Skeletal muscle satellite cell (primary cell): ENCODE measurements at regions not wholly inside any gene's neighbourhood (a gene's known extent, or its start where the extent isn't known, plus 50 kb on each side); places are given as distances from the start of the nearest gene placed in this dataset.

Experiments used
- H3K27me3 ChIP-seq: 2 replicates; pipeline ENCODE4 v1.7.0; 2013; ENCODE audit warnings: low read length; ENCODE audit not compliant: control insufficient read depth, insufficient read depth
- H3K36me3 ChIP-seq: 2 replicates; pipeline ENCODE4 v1.7.0; 2013; ENCODE audit warnings: mild to moderate bottlenecking, control low read depth, low read length; ENCODE audit not compliant: insufficient read depth
- H3K4me1 ChIP-seq: 2 replicates; pipeline ENCODE4 v1.7.0; 2013; ENCODE audit warnings: low read length; ENCODE audit not compliant: control insufficient read depth, insufficient read depth
- H3K4me2 ChIP-seq: 2 replicates; pipeline ENCODE4 v1.7.0; 2013; ENCODE audit warnings: mild to moderate bottlenecking, low read length
- H3K4me3 ChIP-seq: 2 replicates; pipeline ENCODE4 v1.7.0; 2013; ENCODE audit warnings: low read length
- H3K9ac ChIP-seq: 2 replicates; pipeline ENCODE4 v1.7.0; 2013; ENCODE audit warnings: mild to moderate bottlenecking, low read depth, low read length, moderate library complexity
- H3K9me3 ChIP-seq: replicated peaks from 2 replicates; pipeline ENCODE4 v1.7.0; 2013; ENCODE audit warnings: mild to moderate bottlenecking, control low read depth, low read length

DNA sequence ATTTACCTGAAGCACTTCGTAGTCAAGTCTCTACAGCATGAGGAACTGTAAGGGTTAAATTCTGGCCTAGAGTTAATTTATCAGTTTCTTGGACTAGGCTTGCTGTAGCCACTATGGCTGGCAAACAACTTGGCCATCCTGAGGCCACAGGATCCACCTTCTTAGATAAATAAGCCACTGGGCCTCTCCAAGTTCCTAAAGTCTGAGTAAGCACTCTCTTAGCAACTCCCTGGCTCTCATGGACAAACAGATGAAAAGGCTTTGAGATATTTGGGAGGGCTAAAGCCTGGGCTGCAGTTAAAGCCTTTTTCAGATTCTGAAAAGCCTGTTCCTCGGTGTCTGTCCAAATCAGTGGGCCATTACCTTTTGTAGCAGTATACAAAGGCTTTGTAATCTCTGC is 675.0 kb downstream of the TMEM121 start:
- H3K4me2 ChIP-seq = no peak overlapping the region
- H3K9ac ChIP-seq = no peak overlapping the region
- no peaks in the 10 kb centered on the region for H3K36me3 ChIP-seq
- H3K27me3 ChIP-seq = no peaks in the 10 kb centered on the region
- H3K9me3 ChIP-seq = peaks cover 13% of the 10 kb centered on the region
- H3K4me1 ChIP-seq = no peaks in the 10 kb centered on the region
- H3K4me3 ChIP-seq = no peak overlapping the region

DNA sequence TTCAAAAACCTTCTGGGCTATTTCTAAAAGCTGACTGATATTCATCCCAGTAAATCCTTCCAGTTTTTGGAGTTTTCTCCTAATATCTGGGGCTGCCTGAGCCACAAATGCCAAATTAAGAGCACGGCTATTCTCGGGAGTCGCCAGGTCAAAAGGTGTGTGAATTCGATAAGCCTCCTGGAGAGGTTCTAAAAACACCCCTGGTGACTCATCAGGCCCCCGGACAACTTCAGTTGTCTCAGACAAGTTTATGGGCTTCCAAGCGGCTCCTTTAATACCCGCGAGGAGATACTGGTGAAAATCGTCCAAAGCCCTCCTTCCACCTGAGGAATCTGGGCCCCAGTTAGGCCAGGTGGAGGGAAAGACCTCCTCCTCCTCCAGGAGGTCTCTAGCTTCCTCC is 677.1 kb downstream of the TMEM121 start:
- Histone ChIP-seq H3K4me1 (no peaks in the 10 kb centered on the region), H3K27me3 (no peaks in the 10 kb centered on the region), H3K9me3 (peaks cover 17% of the 10 kb centered on the region)

GRCh38 chr14:106204063-106204462 is 677.7 kb downstream of the TMEM121 start:
- Histone ChIP-seq H3K4me2 (no peak overlapping the region), H3K9ac (no peak overlapping the region), H3K9me3 (peaks cover 15% of the 10 kb centered on the region), H3K27me3 (no peaks in the 10 kb centered on the region), H3K4me3 (no peak overlapping the region), H3K36me3 (no peaks in the 10 kb centered on the region), H3K4me1 (no peaks in the 10 kb centered on the region)

More for the DNA sequence above, 677.1 kb downstream of the TMEM121 start:
- Histone ChIP-seq H3K9ac (no peak overlapping the region), H3K4me2 (no peak overlapping the region), H3K36me3 (no peaks in the 10 kb centered on the region), H3K4me3 (no peak overlapping the region)

- Histone ChIP-seq H3K4me1 (no peaks in the 10 kb centered on the region), H3K4me2 (no peak overlapping the region), H3K9me3 (peaks cover 16% of the 10 kb centered on the region), H3K27me3 (no peaks in the 10 kb centered on the region), H3K4me3 (no peak overlapping the region), H3K36me3 (no peaks in the 10 kb centered on the region), H3K9ac (no peak overlapping the region)
Observed at GRCh38 chr14:106207316-106207715, 680.9 kb downstream of the TMEM121 start.

DNA sequence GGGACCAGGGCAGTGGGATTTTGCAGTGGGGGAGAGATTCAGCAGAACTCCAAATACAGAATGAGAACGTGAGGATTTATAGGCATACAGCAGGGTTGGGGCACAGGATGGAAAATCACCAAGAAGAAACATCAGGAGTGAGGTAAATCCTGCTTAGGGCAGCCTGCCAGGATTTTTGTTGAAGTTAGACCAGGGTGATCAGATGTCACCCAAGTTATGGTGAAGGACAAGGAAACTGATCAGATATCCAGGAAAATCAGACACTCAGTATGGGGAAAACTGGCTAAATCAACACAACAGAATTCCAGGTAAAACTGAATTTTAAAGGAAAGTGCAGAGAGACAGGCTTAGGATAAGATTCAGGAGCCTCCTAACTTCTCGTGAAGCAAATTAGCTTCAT is 682.4 kb downstream of the TMEM121 start:
- H3K4me2 ChIP-seq = no peak overlapping the region
- no peaks in the 10 kb centered on the region for H3K27me3 ChIP-seq
- H3K9me3 ChIP-seq = peaks cover 18% of the 10 kb centered on the region
- no peaks in the 10 kb centered on the region for H3K4me1 ChIP-seq
- H3K36me3 ChIP-seq = no peaks in the 10 kb centered on the region
- no peak overlapping the region for H3K4me3 ChIP-seq
- H3K9ac ChIP-seq = no peak overlapping the region

GRCh38 chr14:106209755-106210154 is 683.4 kb downstream of the TMEM121 start:
- H3K36me3 ChIP-seq = no peaks in the 10 kb centered on the region
- no peaks in the 10 kb centered on the region for H3K27me3 ChIP-seq
- H3K9me3 ChIP-seq = peaks cover 18% of the 10 kb centered on the region
- H3K4me2 ChIP-seq = no peak overlapping the region
- no peak overlapping the region for H3K4me3 ChIP-seq
- H3K9ac ChIP-seq = no peak overlapping the region
- H3K4me1 ChIP-seq = no peaks in the 10 kb centered on the region

DNA sequence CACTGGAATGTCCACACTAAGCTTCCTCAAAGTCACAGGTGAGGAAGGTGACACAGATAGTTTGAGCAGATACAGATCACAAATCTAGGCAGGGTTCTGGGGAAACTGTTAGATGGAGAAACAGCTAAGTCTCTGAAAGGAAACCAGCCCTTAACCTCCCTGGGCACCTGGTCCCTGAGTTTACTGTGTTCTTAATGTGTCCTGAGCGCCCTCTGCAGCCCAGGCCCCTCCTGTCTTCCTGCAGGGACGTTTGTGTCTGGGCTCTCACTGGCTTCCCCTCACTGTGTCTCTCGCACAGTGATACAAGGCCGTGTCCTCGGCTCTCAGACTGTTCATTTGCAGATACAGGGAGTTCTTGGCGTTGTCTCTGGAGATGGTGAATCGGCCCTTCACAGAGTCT is 684.3 kb downstream of the TMEM121 start:
- no peak overlapping the region for H3K4me3 ChIP-seq
- no peak overlapping the region for H3K4me2 ChIP-seq
- H3K4me1 ChIP-seq = no peaks in the 10 kb centered on the region
- no peak overlapping the region for H3K9ac ChIP-seq
- peaks cover 18% of the 10 kb centered on the region for H3K9me3 ChIP-seq
- no peaks in the 10 kb centered on the region for H3K27me3 ChIP-seq
- no peaks in the 10 kb centered on the region for H3K36me3 ChIP-seq

- H3K36me3 ChIP-seq = no peaks in the 10 kb centered on the region
- peaks cover 18% of the 10 kb centered on the region for H3K9me3 ChIP-seq
- H3K9ac ChIP-seq = no peak overlapping the region
- no peaks in the 10 kb centered on the region for H3K27me3 ChIP-seq
- H3K4me2 ChIP-seq = no peak overlapping the region
- no peaks in the 10 kb centered on the region for H3K4me1 ChIP-seq
- H3K4me3 ChIP-seq = no peak overlapping the region
Observed at GRCh38 chr14:106211334-106211900, 685.0 kb downstream of the TMEM121 start.

DNA sequence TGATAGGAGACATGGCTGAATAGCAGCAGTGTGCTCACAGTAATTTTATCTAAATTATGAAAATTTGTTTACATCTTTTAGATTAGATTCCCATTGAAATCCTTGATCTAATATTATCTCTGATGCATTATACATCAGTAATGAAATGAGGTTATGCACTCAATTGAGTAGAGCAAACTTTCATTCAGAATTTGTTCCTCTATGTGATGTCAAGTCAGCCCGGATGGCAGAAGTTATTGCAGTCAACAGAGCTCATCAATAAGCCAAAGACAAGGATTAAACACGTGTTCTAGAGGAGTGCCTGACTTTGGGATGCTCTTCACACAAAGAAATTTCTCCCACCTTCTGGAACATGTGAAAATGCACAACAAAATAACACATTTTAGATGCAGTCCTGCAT is 688.8 kb downstream of the TMEM121 start:
- Histone ChIP-seq H3K9me3 (peaks cover 5% of the 10 kb centered on the region), H3K4me1 (no peaks in the 10 kb centered on the region), H3K4me2 (no peak overlapping the region), H3K27me3 (no peaks in the 10 kb centered on the region), H3K4me3 (no peak overlapping the region), H3K9ac (no peak overlapping the region), H3K36me3 (no peaks in the 10 kb centered on the region)

GRCh38 chr14:106216679-106217078 is 690.3 kb downstream of the TMEM121 start:
- no peak overlapping the region for H3K4me2 ChIP-seq
- H3K9me3 ChIP-seq = peaks cover 5% of the 10 kb centered on the region
- H3K4me1 ChIP-seq = no peaks in the 10 kb centered on the region
- no peaks in the 10 kb centered on the region for H3K27me3 ChIP-seq
- H3K36me3 ChIP-seq = no peaks in the 10 kb centered on the region
- H3K9ac ChIP-seq = no peak overlapping the region
- no peak overlapping the region for H3K4me3 ChIP-seq

- Histone ChIP-seq H3K9ac (no peak overlapping the region), H3K4me2 (no peak overlapping the region), H3K9me3 (peaks cover 3% of the 10 kb centered on the region), H3K4me1 (no peaks in the 10 kb centered on the region), H3K36me3 (no peaks in the 10 kb centered on the region), H3K27me3 (no peaks in the 10 kb centered on the region), H3K4me3 (no peak overlapping the region)
Observed at GRCh38 chr14:106218174-106218573, 691.8 kb downstream of the TMEM121 start.

- no peak overlapping the region for H3K4me3 ChIP-seq
- H3K4me2 ChIP-seq = no peak overlapping the region
- H3K27me3 ChIP-seq = no peaks in the 10 kb centered on the region
- no peaks in the 10 kb centered on the region for H3K9me3 ChIP-seq
- H3K36me3 ChIP-seq = no peaks in the 10 kb centered on the region
- H3K9ac ChIP-seq = no peak overlapping the region
- no peaks in the 10 kb centered on the region for H3K4me1 ChIP-seq
Observed at GRCh38 chr14:106222311-106222710, 695.9 kb downstream of the TMEM121 start.
